GM12874 (cell line): ENCODE measurements at regions not wholly inside any gene's neighbourhood (a gene's known extent, or its start where the extent isn't known, plus 50 kb on each side); places are given as distances from the start of the nearest gene placed in this dataset.

Source experiments
- CTCF ChIP-seq: IDR thresholded peaks from 2 replicates; pipeline ENCODE4 v1.5.1; 2011; ENCODE audit warnings: low read depth, mild to moderate bottlenecking, control low read depth, low read length, moderate library complexity; ENCODE audit not compliant: insufficient read depth

- no peak for TF ChIP-seq CTCF
These were observed 72.4 kb upstream of the BTBD3 start for GRCh38 chr20:11845340-11845739.

- TF ChIP-seq CTCF, result no peak
These were observed 71.6 kb upstream of the BTBD3 start for GRCh38 chr20:11846131-11846530.

GRCh38 chr20:11847827-11848226, 69.9 kb upstream of the BTBD3 start:
- no peak for TF ChIP-seq CTCF

- no peak for TF ChIP-seq CTCF
These were observed 68.3 kb upstream of the BTBD3 start for GRCh38 chr20:11849270-11849915.

- no peak for TF ChIP-seq CTCF
These were observed 67.6 kb upstream of the BTBD3 start for GRCh38 chr20:11849976-11850670.

GRCh38 chr20:11850901-11851300, 66.8 kb upstream of the BTBD3 start:
- no peak for TF ChIP-seq CTCF

- no peak for TF ChIP-seq CTCF
These were observed 66.0 kb upstream of the BTBD3 start for GRCh38 chr20:11851646-11852045.
